HG03064 (cell line): ENCODE measurements at regions not wholly inside any gene's neighbourhood (a gene's known extent, or its start where the extent isn't known, plus 50 kb on each side); places are given as distances from the start of the nearest gene placed in this dataset.
"Not testable (repeated sequence)": the region's sequence is repeated elsewhere in the genome, so short reads cannot be mapped to it uniquely, and the experiment has no call there.

Experiments
- ATAC-seq: cut with Tn5 transposase; IDR thresholded peaks from one replicate; pipeline ENCODE4 v1.9.1; 2021; ENCODE audit warnings: low read depth; ENCODE audit not compliant: unreplicated experiment

GRCh38 chr13:107596306-107596705 is 619.0 kb downstream of the LIG4 start:
- not testable (repeated sequence) for ATAC-seq

- no peak for ATAC-seq
Measured at GRCh38 chr13:107590556-107590955, 624.8 kb downstream of the LIG4 start.

- ATAC-seq = no peak
Measured at GRCh38 chr13:107587681-107588080, 627.7 kb downstream of the LIG4 start.

- no peak for ATAC-seq
Measured at GRCh38 chr13:107586216-107586615, 629.1 kb downstream of the LIG4 start.

GRCh38 chr13:107585469-107586180 is 629.7 kb downstream of the LIG4 start:
- ATAC-seq = no peak

GRCh38 chr13:107582171-107582570 is 633.2 kb downstream of the LIG4 start:
- no peak for ATAC-seq

GRCh38 chr13:107580741-107581412 is 634.5 kb downstream of the LIG4 start:
- no peak for ATAC-seq

GRCh38 chr13:107576430-107576829 is 638.9 kb downstream of the LIG4 start:
- no peak for ATAC-seq

GRCh38 chr13:107574517-107575210 is 640.7 kb downstream of the LIG4 start:
- no peak for ATAC-seq

- no peak for ATAC-seq
Measured at GRCh38 chr13:107573184-107573583, 642.2 kb downstream of the LIG4 start.

- no peak for ATAC-seq
Measured at GRCh38 chr13:107572156-107572555, 643.2 kb downstream of the LIG4 start.

GRCh38 chr13:107568181-107568580 is 647.2 kb downstream of the LIG4 start:
- ATAC-seq = no peak

- ATAC-seq = no peak
Measured at GRCh38 chr13:107563099-107563925, 652.0 kb downstream of the LIG4 start.

- no peak for ATAC-seq
Measured at GRCh38 chr13:107562203-107562602, 653.1 kb downstream of the LIG4 start.

- ATAC-seq = no peak
Measured at GRCh38 chr13:107554460-107554859, 660.9 kb downstream of the LIG4 start.

GRCh38 chr13:107553838-107554237 is 661.5 kb downstream of the LIG4 start:
- no peak for ATAC-seq

GRCh38 chr13:107551521-107551920 is 663.8 kb downstream of the LIG4 start:
- no peak for ATAC-seq

GRCh38 chr13:107548338-107548737 is 667.0 kb downstream of the LIG4 start:
- ATAC-seq = no peak

GRCh38 chr13:107545946-107546502 is 669.3 kb downstream of the LIG4 start:
- ATAC-seq = no peak

- ATAC-seq = no peak
Measured at GRCh38 chr13:107534548-107534947, 680.8 kb downstream of the LIG4 start.
